ENCODE measurements at regions not wholly inside any gene's neighbourhood (a gene's known extent, or its start where the extent isn't known, plus 50 kb on each side); places are given as distances from the start of the nearest gene placed in this dataset.

DNA sequence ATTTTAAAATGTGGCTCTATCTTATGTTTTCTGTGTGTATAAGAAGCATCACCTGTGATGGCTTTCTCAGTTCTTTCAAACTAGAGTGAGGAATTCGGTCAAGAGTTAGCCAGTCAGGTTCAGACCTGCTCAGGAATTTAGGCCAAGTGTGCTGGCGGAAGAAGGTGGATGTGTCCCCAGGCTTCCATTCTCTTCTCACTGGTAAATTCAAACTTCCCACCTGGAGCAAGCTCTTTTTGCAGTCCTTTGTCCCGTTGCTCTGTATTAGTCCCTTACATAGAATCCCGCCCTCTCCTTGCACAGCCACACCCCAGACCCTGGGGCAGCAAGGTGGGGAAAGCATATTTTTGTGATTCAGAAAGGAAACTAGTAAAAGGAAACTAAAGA is 124.7 kb upstream of the PWP1 start:
- TF ChIP-seq, protein P1, sequence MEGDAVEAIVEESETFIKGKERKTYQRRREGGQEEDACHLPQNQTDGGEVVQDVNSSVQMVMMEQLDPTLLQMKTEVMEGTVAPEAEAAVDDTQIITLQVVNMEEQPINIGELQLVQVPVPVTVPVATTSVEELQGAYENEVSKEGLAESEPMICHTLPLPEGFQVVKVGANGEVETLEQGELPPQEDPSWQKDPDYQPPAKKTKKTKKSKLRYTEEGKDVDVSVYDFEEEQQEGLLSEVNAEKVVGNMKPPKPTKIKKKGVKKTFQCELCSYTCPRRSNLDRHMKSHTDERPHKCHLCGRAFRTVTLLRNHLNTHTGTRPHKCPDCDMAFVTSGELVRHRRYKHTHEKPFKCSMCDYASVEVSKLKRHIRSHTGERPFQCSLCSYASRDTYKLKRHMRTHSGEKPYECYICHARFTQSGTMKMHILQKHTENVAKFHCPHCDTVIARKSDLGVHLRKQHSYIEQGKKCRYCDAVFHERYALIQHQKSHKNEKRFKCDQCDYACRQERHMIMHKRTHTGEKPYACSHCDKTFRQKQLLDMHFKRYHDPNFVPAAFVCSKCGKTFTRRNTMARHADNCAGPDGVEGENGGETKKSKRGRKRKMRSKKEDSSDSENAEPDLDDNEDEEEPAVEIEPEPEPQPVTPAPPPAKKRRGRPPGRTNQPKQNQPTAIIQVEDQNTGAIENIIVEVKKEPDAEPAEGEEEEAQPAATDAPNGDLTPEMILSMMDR (IDR thresholded peaks at IDR 0.05) = no peak
- TF ChIP-seq POLR2A (IDR thresholded peaks at IDR 0.05) = no peak

All from esophagus squamous epithelium (tissue), 4 donors.